Astrocyte (in vitro differentiated cells and primary cell): ENCODE measurements at regions not wholly inside any gene's neighbourhood (a gene's known extent, or its start where the extent isn't known, plus 50 kb on each side); places are given as distances from the start of the nearest gene placed in this dataset.

Experiments
- DNase-seq: peaks from one replicate; pipeline ENCODE4 v3.0.0-alpha.2; 2010; ENCODE audit warnings: low read depth
- FAIRE-seq: peaks from 2 replicates; lab custom pipeline; 2011; peaks lifted over from hg19 to GRCh38; lab: Jason Lieb, UNC
- H2AFZ ChIP-seq: 2 replicates; pipeline ENCODE4 v1.6.0; 2012; ENCODE audit warnings: low read depth, low read length, inconsistent platforms
- H3K27ac ChIP-seq: 2 replicates; pipeline ENCODE4 v1.5.1; 2011; ENCODE audit warnings: low read depth, low read length, inconsistent platforms
- H3K27me3 ChIP-seq: 2 replicates; pipeline ENCODE4 v1.6.0; 2011; ENCODE audit warnings: low read length, inconsistent platforms; ENCODE audit not compliant: insufficient read depth
- H3K36me3 ChIP-seq: 2 replicates; pipeline ENCODE4 v1.5.1; 2011; ENCODE audit warnings: low read length, inconsistent platforms; ENCODE audit not compliant: insufficient read depth
- H3K4me1 ChIP-seq: 2 replicates; pipeline ENCODE4 v1.5.1; 2011; ENCODE audit warnings: low read length, inconsistent platforms; ENCODE audit not compliant: insufficient read depth
- H3K4me2 ChIP-seq: 2 replicates; pipeline ENCODE4 v1.6.0; 2012; ENCODE audit warnings: low read length, inconsistent platforms
- H3K4me3 ChIP-seq: 2 replicates; pipeline ENCODE4 v1.5.1; 2011; ENCODE audit warnings: low read depth, mild to moderate bottlenecking, low read length, inconsistent platforms; ENCODE audit not compliant: insufficient read depth
- H3K79me2 ChIP-seq: 2 replicates; pipeline ENCODE4 v1.6.0; 2012; ENCODE audit warnings: mild to moderate bottlenecking, low read length, inconsistent platforms; ENCODE audit not compliant: insufficient read depth
- H3K9ac ChIP-seq: 2 replicates; pipeline ENCODE4 v1.6.0; 2012; ENCODE audit warnings: mild to moderate bottlenecking, low read length, inconsistent platforms
- H3K9me3 ChIP-seq: 2 replicates; pipeline ENCODE4 v1.5.1; 2012; ENCODE audit warnings: low read depth, mild to moderate bottlenecking, low read length, inconsistent platforms; ENCODE audit not compliant: insufficient read depth
- H4K20me1 ChIP-seq: 2 replicates; pipeline ENCODE4 v1.6.0; 2012; ENCODE audit warnings: low read length, inconsistent platforms; ENCODE audit not compliant: insufficient read depth
- H3K27ac Mint-ChIP-seq: one replicate; pipeline ENCODE4 v1.8.0; 2021; ENCODE audit warnings: mild to moderate bottlenecking, mixed read lengths; ENCODE audit not compliant: unreplicated experiment
- H3K27me3 Mint-ChIP-seq: one replicate; pipeline ENCODE4 v1.8.0; 2021; ENCODE audit warnings: low read depth, mixed read lengths; ENCODE audit not compliant: unreplicated experiment
- H3K36me3 Mint-ChIP-seq: one replicate; pipeline ENCODE4 v1.8.0; 2021; ENCODE audit warnings: low read depth, mixed read lengths; ENCODE audit not compliant: unreplicated experiment
- H3K4me1 Mint-ChIP-seq: one replicate; pipeline ENCODE4 v1.8.0; 2021; ENCODE audit warnings: low read depth, mixed read lengths; ENCODE audit not compliant: unreplicated experiment
- H3K4me3 Mint-ChIP-seq: one replicate; pipeline ENCODE4 v1.8.0; 2021; ENCODE audit warnings: mild to moderate bottlenecking, moderate library complexity, mixed read lengths; ENCODE audit not compliant: unreplicated experiment
- H3K9me3 Mint-ChIP-seq: one replicate; pipeline ENCODE4 v1.8.0; 2021; ENCODE audit warnings: mild to moderate bottlenecking, mixed read lengths; ENCODE audit not compliant: unreplicated experiment
- EZH2 ChIP-seq: IDR thresholded peaks from 2 replicates; pipeline ENCODE4 v1.6.1; 2012; ENCODE audit warnings: mild to moderate bottlenecking, low read length, inconsistent platforms; ENCODE audit not compliant: insufficient read depth
- TF ChIP-seq, protein P1 (sequence below): IDR thresholded peaks from 2 replicates; pipeline ENCODE4 v1.5.1; 2011; ENCODE audit warnings: low read depth, mild to moderate bottlenecking, inconsistent platforms, low read length, moderate library complexity; ENCODE audit not compliant: insufficient read depth

GRCh38 chr13:80235166-80235966, 105.6 kb downstream of the SPRY2 start:
- no peaks in the 10 kb centered on the region for H3K9me3 Mint-ChIP-seq
- peak overlapping the region; percentile 41 for H3K4me2 ChIP-seq
- H3K4me1 Mint-ChIP-seq = peaks cover 18% of the 10 kb centered on the region
- peak overlapping the region; percentile 79 for H3K27ac Mint-ChIP-seq
- H2AFZ ChIP-seq = no peak overlapping the region
- FAIRE-seq = no peak
- no peaks in the 10 kb centered on the region for H3K27me3 ChIP-seq
- H3K27me3 Mint-ChIP-seq = no peaks in the 10 kb centered on the region
- H4K20me1 ChIP-seq = no peaks in the 10 kb centered on the region
- H3K4me3 ChIP-seq = no peak overlapping the region
- peak overlapping the region; percentile 25 for H3K27ac ChIP-seq
- H3K9ac ChIP-seq = no peak overlapping the region
- H3K4me1 ChIP-seq = peaks cover 15% of the 10 kb centered on the region
- no peaks in the 10 kb centered on the region for H3K36me3 Mint-ChIP-seq
- no peaks in the 10 kb centered on the region for H3K9me3 ChIP-seq
- DNase-seq = peak; percentile 49
- no peak overlapping the region for H3K4me3 Mint-ChIP-seq
- TF ChIP-seq EZH2 = no peak
- TF ChIP-seq, protein P1, sequence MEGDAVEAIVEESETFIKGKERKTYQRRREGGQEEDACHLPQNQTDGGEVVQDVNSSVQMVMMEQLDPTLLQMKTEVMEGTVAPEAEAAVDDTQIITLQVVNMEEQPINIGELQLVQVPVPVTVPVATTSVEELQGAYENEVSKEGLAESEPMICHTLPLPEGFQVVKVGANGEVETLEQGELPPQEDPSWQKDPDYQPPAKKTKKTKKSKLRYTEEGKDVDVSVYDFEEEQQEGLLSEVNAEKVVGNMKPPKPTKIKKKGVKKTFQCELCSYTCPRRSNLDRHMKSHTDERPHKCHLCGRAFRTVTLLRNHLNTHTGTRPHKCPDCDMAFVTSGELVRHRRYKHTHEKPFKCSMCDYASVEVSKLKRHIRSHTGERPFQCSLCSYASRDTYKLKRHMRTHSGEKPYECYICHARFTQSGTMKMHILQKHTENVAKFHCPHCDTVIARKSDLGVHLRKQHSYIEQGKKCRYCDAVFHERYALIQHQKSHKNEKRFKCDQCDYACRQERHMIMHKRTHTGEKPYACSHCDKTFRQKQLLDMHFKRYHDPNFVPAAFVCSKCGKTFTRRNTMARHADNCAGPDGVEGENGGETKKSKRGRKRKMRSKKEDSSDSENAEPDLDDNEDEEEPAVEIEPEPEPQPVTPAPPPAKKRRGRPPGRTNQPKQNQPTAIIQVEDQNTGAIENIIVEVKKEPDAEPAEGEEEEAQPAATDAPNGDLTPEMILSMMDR = no peak
- no peaks in the 10 kb centered on the region for H3K79me2 ChIP-seq
- H3K36me3 ChIP-seq = no peaks in the 10 kb centered on the region

GRCh38 chr13:80227645-80228044, 113.3 kb downstream of the SPRY2 start:
- Mint-ChIP-seq H3K4me3 (no peak overlapping the region), H3K36me3 (no peaks in the 10 kb centered on the region), H3K27ac (no peak overlapping the region), H3K4me1 (peaks cover 2% of the 10 kb centered on the region), H3K27me3 (no peaks in the 10 kb centered on the region), H3K9me3 (peaks cover 2% of the 10 kb centered on the region)
- Histone ChIP-seq H3K4me1 (no peaks in the 10 kb centered on the region), H3K27ac (no peak overlapping the region), H3K36me3 (no peaks in the 10 kb centered on the region), H3K4me3 (no peak overlapping the region), H2AFZ (no peak overlapping the region), H3K4me2 (no peak overlapping the region), H3K79me2 (no peaks in the 10 kb centered on the region), H3K9ac (no peak overlapping the region), H3K27me3 (no peaks in the 10 kb centered on the region), H4K20me1 (no peaks in the 10 kb centered on the region), H3K9me3 (no peaks in the 10 kb centered on the region)
- FAIRE-seq = peak; percentile 34
- TF ChIP-seq EZH2 = no peak
- TF ChIP-seq, protein P1 = no peak
- DNase-seq = no peak

DNA sequence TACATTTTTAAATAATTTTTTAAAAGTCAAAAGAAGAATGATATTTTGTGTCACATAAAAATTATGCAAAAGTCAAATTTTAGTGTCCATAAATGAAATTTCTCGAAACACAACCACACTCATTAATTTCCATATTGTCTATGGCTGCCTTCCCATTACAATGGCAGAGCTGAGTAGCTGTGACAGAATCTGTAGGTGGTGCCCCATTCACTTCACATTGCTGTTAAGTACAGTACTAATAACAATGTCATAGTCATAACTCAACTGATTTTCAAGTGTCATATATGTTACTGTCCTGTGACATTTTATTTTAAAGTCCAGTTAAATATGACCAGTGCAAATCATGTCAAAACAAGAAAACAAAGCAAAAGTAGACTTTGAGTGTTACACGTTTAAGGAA, 114.3 kb downstream of the SPRY2 start:
- DNase-seq (no peak), FAIRE-seq (no peak)
- Histone ChIP-seq H3K9me3 (no peaks in the 10 kb centered on the region), H3K9ac (no peak overlapping the region), H3K4me2 (no peak overlapping the region), H4K20me1 (no peaks in the 10 kb centered on the region), H3K79me2 (no peaks in the 10 kb centered on the region), H3K36me3 (no peaks in the 10 kb centered on the region), H2AFZ (no peak overlapping the region), H3K27me3 (no peaks in the 10 kb centered on the region), H3K27ac (no peak overlapping the region), H3K4me3 (no peak overlapping the region), H3K4me1 (no peaks in the 10 kb centered on the region)
- Mint-ChIP-seq H3K36me3 (no peaks in the 10 kb centered on the region), H3K27ac (no peak overlapping the region), H3K27me3 (no peaks in the 10 kb centered on the region), H3K4me3 (no peak overlapping the region), H3K4me1 (peaks cover 2% of the 10 kb centered on the region), H3K9me3 (peaks cover 2% of the 10 kb centered on the region)
- TF ChIP-seq, protein P1 = no peak
